ENCODE measurements at regions not wholly inside any gene's neighbourhood (a gene's known extent, or its start where the extent isn't known, plus 50 kb on each side); places are given as distances from the start of the nearest gene placed in this dataset.

GRCh38 chr19:27758626-27759505 lies 1454.1 kb downstream of the UQCRFS1 start:
- Histone ChIP-seq H2AFZ (ENCODE audit: low read length) (no peak overlapping the region), H3F3A (ENCODE audit: low read depth) (no peaks in the 10 kb centered on the region), H3K4me1 (ENCODE audit: insufficient read depth, low read length, poor library complexity, severe bottlenecking) (no peaks in the 10 kb centered on the region), H3K27me3 (ENCODE audit: insufficient read depth, low read length, poor library complexity, severe bottlenecking) (no peaks in the 10 kb centered on the region), H3K9me3 (ENCODE audit: insufficient read depth, low read depth, low read length) (peaks cover 22% of the 10 kb centered on the region; the same call in 1 of the 2 replicates), H3K9ac (ENCODE audit: low read depth, low read length, poor library complexity, severe bottlenecking) (no peak overlapping the region), H3K4me2 (ENCODE audit: low read depth, low read length, poor library complexity, severe bottlenecking) (no peak overlapping the region), H3K4me3 (ENCODE audit: low read length, poor library complexity, severe bottlenecking) (no peak overlapping the region), H3K79me2 (ENCODE audit: insufficient read depth, low read length) (no peaks in the 10 kb centered on the region), H3K36me3 (ENCODE audit: insufficient read depth, low read length) (no peaks in the 10 kb centered on the region), H3K9me2 (replicated peaks; ENCODE audit: low read depth, low read length) (no peaks in the 10 kb centered on the region), H4K20me1 (ENCODE audit: insufficient read depth, low read length, poor library complexity, severe bottlenecking) (no peaks in the 10 kb centered on the region)
- TF ChIP-seq CTCF (conservative IDR thresholded peaks at IDR 0.05; ENCODE audit: low read length), result no peak
- no peak for TF ChIP-seq EZH2phosphoT487 (IDR thresholded peaks at IDR 0.05; ENCODE audit: borderline replicate concordance)

GRCh38 chr19:27754700-27755099 lies 1458.3 kb downstream of the UQCRFS1 start:
- Histone ChIP-seq H3K9me2 (replicated peaks; ENCODE audit: low read depth, low read length) (no peaks in the 10 kb centered on the region), H3K4me2 (ENCODE audit: low read depth, low read length, poor library complexity, severe bottlenecking) (no peak overlapping the region), H3K4me3 (ENCODE audit: low read length, poor library complexity, severe bottlenecking) (no peak overlapping the region), H3K27me3 (ENCODE audit: insufficient read depth, low read length, poor library complexity, severe bottlenecking) (no peaks in the 10 kb centered on the region), H3K9me3 (ENCODE audit: insufficient read depth, low read depth, low read length) (peaks cover 17% of the 10 kb centered on the region; the same call in 1 of the 2 replicates), H3K9ac (ENCODE audit: low read depth, low read length, poor library complexity, severe bottlenecking) (no peak overlapping the region), H4K20me1 (ENCODE audit: insufficient read depth, low read length, poor library complexity, severe bottlenecking) (no peaks in the 10 kb centered on the region), H3K4me1 (ENCODE audit: insufficient read depth, low read length, poor library complexity, severe bottlenecking) (no peaks in the 10 kb centered on the region), H3K36me3 (ENCODE audit: insufficient read depth, low read length) (no peaks in the 10 kb centered on the region), H3F3A (ENCODE audit: low read depth) (no peaks in the 10 kb centered on the region), H3K79me2 (ENCODE audit: insufficient read depth, low read length) (no peaks in the 10 kb centered on the region), H2AFZ (ENCODE audit: low read length) (no peak overlapping the region)
- TF ChIP-seq CTCF (conservative IDR thresholded peaks at IDR 0.05; ENCODE audit: low read length) (no peak), EZH2phosphoT487 (IDR thresholded peaks at IDR 0.05; ENCODE audit: borderline replicate concordance) (no peak)

GRCh38 chr19:27753622-27754021 lies 1459.3 kb downstream of the UQCRFS1 start:
- Histone ChIP-seq H2AFZ (ENCODE audit: low read length) (no peak overlapping the region), H3K9me3 (ENCODE audit: insufficient read depth, low read depth, low read length) (peaks cover 8% of the 10 kb centered on the region; the same call in 1 of the 2 replicates), H3K4me3 (ENCODE audit: low read length, poor library complexity, severe bottlenecking) (no peak overlapping the region), H3K9ac (ENCODE audit: low read depth, low read length, poor library complexity, severe bottlenecking) (no peak overlapping the region), H3K36me3 (ENCODE audit: insufficient read depth, low read length) (no peaks in the 10 kb centered on the region), H3K27me3 (ENCODE audit: insufficient read depth, low read length, poor library complexity, severe bottlenecking) (no peaks in the 10 kb centered on the region), H4K20me1 (ENCODE audit: insufficient read depth, low read length, poor library complexity, severe bottlenecking) (no peaks in the 10 kb centered on the region), H3F3A (ENCODE audit: low read depth) (no peaks in the 10 kb centered on the region), H3K4me2 (ENCODE audit: low read depth, low read length, poor library complexity, severe bottlenecking) (no peak overlapping the region), H3K4me1 (ENCODE audit: insufficient read depth, low read length, poor library complexity, severe bottlenecking) (no peaks in the 10 kb centered on the region), H3K9me2 (replicated peaks; ENCODE audit: low read depth, low read length) (no peaks in the 10 kb centered on the region), H3K79me2 (ENCODE audit: insufficient read depth, low read length) (no peaks in the 10 kb centered on the region)
- TF ChIP-seq CTCF (conservative IDR thresholded peaks at IDR 0.05; ENCODE audit: low read length) (no peak), EZH2phosphoT487 (IDR thresholded peaks at IDR 0.05; ENCODE audit: borderline replicate concordance) (no peak)

Data from Loucy (cell line).